K562 (cell line): ENCODE measurements at regions not wholly inside any gene's neighbourhood (a gene's known extent, or its start where the extent isn't known, plus 50 kb on each side); places are given as distances from the start of the nearest gene placed in this dataset.
A peak's percentile ranks its signal among the peaks of the same experiment; 100 is the strongest.

Experiments
- ATAC-seq: fragments of 200-7000 bp; cut with Tn5 transposase; 3 replicates; pipeline ENCODE4 v1.9.1; 2020; ENCODE audit warnings: moderate library complexity
- BruUV-seq: library from RNA; stranded (reverse); fragments of 400-500 nt; replicated peaks from 2 replicates; lab custom pipeline; 2021; lab: Mats Ljungman, UMichigan
- CTCF ChIA-PET: fragments of 300-600 bp; formaldehyde crosslinking; extraction: SDS; loops from one replicate; lab custom pipeline; 2021; ENCODE audit warnings: low intra/inter-chr PET ratio; lab: Yijun Ruan, JAX
- POLR2A ChIA-PET: fragments of 300-600, 350-650 bp; sonication (Branson Sonifier 250); formaldehyde crosslinking; extraction: SDS; loops from one replicate; lab custom pipeline; 2021; ENCODE audit warnings: antibody characterized with exemption, inconsistent platforms; lab: Yijun Ruan, JAX
- DNase-seq, 4 experiments: peaks; one replicate each; pipeline versions ENCODE4 v3.0.0 to v3.0.0-alpha.2; 2011 to 2018; ENCODE audit warnings: low spot score in 3 of 4, mixed read lengths in 3 of 4; ENCODE audit errors: extremely low read depth in 1 of 4
- FAIRE-seq: peaks from 2 replicates; lab custom pipeline; 2011; peaks lifted over from hg19 to GRCh38; lab: Jason Lieb, UNC
- H2AFZ ChIP-seq: 2 replicates; pipeline ENCODE4 v1.6.0; 2011; ENCODE audit warnings: low read depth, low read length, control low read depth, inconsistent platforms
- H3K27ac ChIP-seq: fragments of 200-600 bp; 3 replicates; pipeline ENCODE4 v1.8.0; 2011; ENCODE audit warnings: low read depth, mild to moderate bottlenecking, control low read depth, inconsistent platforms, low read length, moderate library complexity, mixed read lengths; ENCODE audit errors: extremely low read depth
- H3K27me3 ChIP-seq, 2 experiments: fragments of 300-600 bp in 1 of 2; 2 replicates in 1 of 2; 3 replicates in 1 of 2; pipeline versions ENCODE4 v1.6.0 to v1.8.0; 2011; ENCODE audit warnings: inconsistent platforms in 2 of 2, low read length in 2 of 2, mild to moderate bottlenecking in 1 of 2, mixed read lengths in 1 of 2, moderate library complexity in 1 of 2; ENCODE audit not compliant: control insufficient read depth in 2 of 2, insufficient read depth in 2 of 2
- H3K36me3 ChIP-seq: fragments of 300-600 bp; 3 replicates; pipeline ENCODE4 v1.8.0; 2011; ENCODE audit warnings: mild to moderate bottlenecking, low read length, inconsistent platforms; ENCODE audit not compliant: control insufficient read depth, insufficient read depth
- H3K4me1 ChIP-seq, 2 experiments: fragments of 200-600 bp in 1 of 2; replicated peaks in 1 of 2; 2 replicates in 1 of 2; 3 replicates in 1 of 2; pipeline versions ENCODE4 v1.5.1 to v1.8.0; 2011; ENCODE audit warnings: inconsistent platforms in 2 of 2, low read length in 2 of 2, mild to moderate bottlenecking in 1 of 2, mixed read lengths in 1 of 2, moderate library complexity in 1 of 2; ENCODE audit not compliant: control insufficient read depth in 2 of 2, insufficient read depth in 2 of 2
- H3K4me2 ChIP-seq: 2 replicates; pipeline ENCODE4 v1.6.1; 2011; ENCODE audit warnings: low read length, control low read depth, inconsistent platforms, mixed read lengths; ENCODE audit not compliant: insufficient read depth
- H3K4me3 ChIP-seq: fragments of 200-600 bp; sonication (generic), shearing (Covaris generic); 2 replicates; pipeline ENCODE4 v1.5.1; 2016; ENCODE audit warnings: control low read depth, inconsistent platforms
- H3K79me2 ChIP-seq: fragments of 200-600 bp; 3 replicates; pipeline ENCODE4 v1.8.0; 2011; ENCODE audit warnings: low read length, inconsistent platforms; ENCODE audit not compliant: control insufficient read depth, insufficient read depth
- H3K9ac ChIP-seq, 2 experiments: 2 replicates each; pipeline versions ENCODE4 v1.6.0 to v1.6.1; 2011; ENCODE audit warnings: low read depth in 2 of 2, low read length in 2 of 2, control low read depth in 1 of 2, inconsistent platforms in 1 of 2, mild to moderate bottlenecking in 1 of 2, mixed read lengths in 1 of 2; ENCODE audit not compliant: insufficient read depth in 1 of 2
- H3K9me1 ChIP-seq: one replicate; pipeline ENCODE4 v1.6.0; 2011; ENCODE audit warnings: inconsistent platforms, mild to moderate bottlenecking, low read length, moderate library complexity; ENCODE audit not compliant: control insufficient read depth, insufficient read depth
- H3K9me3 ChIP-seq: replicated peaks from 2 replicates; pipeline ENCODE4 v1.5.1; 2011; ENCODE audit warnings: low read depth, low read length, inconsistent platforms; ENCODE audit not compliant: control insufficient read depth, insufficient read depth
- H4K20me1 ChIP-seq: replicated peaks from 2 replicates; pipeline ENCODE4 v1.6.1; 2011; ENCODE audit warnings: low read length, inconsistent platforms, mixed read lengths; ENCODE audit not compliant: control insufficient read depth, insufficient read depth
- ATF3 ChIP-seq, 2 experiments: fragments of 450-650 bp in 1 of 2; sonication (generic) in 1 of 2; formaldehyde crosslinking in 1 of 2; IDR thresholded peaks in 1 of 2; conservative IDR thresholded peaks in 1 of 2; 2 replicates each; pipeline versions ENCODE4 v1.6.1 to v1.8.1; 2016 to 2023; ENCODE audit warnings: mild to moderate bottlenecking in 2 of 2, moderate library complexity in 2 of 2, inconsistent platforms in 1 of 2, missing genetic modification reagents in 1 of 2
- BHLHE40 ChIP-seq: IDR thresholded peaks from 2 replicates; pipeline ENCODE4 v1.6.1; 2011; ENCODE audit warnings: low read length, improper control_type of control experiment
- CBFA2T3 ChIP-seq: fragments of 450-650 bp; IDR thresholded peaks from 2 replicates; pipeline ENCODE4 v1.6.1; 2017
- CEBPB ChIP-seq: fragments of 450-650 bp; IDR thresholded peaks from 2 replicates; pipeline ENCODE4 v1.6.1; 2016; ENCODE audit warnings: missing genetic modification characterization, missing compliant biosample characterization
- FOSL1 ChIP-seq: fragments of 200-800 bp; sonication (Bioruptor generic); conservative IDR thresholded peaks from 2 replicates; pipeline ENCODE4 v1.6.1; 2016; ENCODE audit warnings: missing genetic modification characterization, missing compliant biosample characterization
- GATAD2B ChIP-seq: fragments of 450-650 bp; IDR thresholded peaks from 2 replicates; pipeline ENCODE4 v1.6.1; 2017; ENCODE audit warnings: mild to moderate bottlenecking, borderline replicate concordance
- ZNF140 ChIP-seq: fragments of 250-450 bp; sonication (Bioruptor Pico); IDR thresholded peaks from 2 replicates; pipeline ENCODE4 v1.8.0; 2021; ENCODE audit warnings: moderate library complexity, mild to moderate bottlenecking, inconsistent platforms
- WGBS: fragments of 100-300 bp; shearing (Covaris generic); methylation state at CpG from one replicate; pipeline ENCODE4 v1.1.6; 2016; ENCODE audit warnings: low coverage, mixed read lengths; ENCODE audit not compliant: insufficient coverage; ENCODE audit errors: missing lambda C conversion rate; 5-methylcytosine and 5-hydroxymethylcytosine counted together
- in situ Hi-C: fragments of 300-500 bp; cut with MboI; formaldehyde crosslinking; loops from 4 replicates; pipeline ENCODE4 v1.15.0; 2018; ENCODE audit warnings: inconsistent platforms, mixed read lengths
- intact Hi-C: fragments of 100-400 bp; cut with micrococcal nuclease; formaldehyde crosslinking; loops from 2 replicates; pipeline ENCODE4 v1.14.2; 2022

- Histone ChIP-seq H3K4me2 (no peak overlapping the region), H3K9me1 (no peaks in the 10 kb centered on the region), H3K4me1 (peaks cover 0 to 3% of the 10 kb centered on the region in 2 experiments; a peak in 1 of 5 replicates), H3K27ac (no peak overlapping the region), H3K36me3 (no peaks in the 10 kb centered on the region), H3K79me2 (no peaks in the 10 kb centered on the region), H3K9me3 (no peaks in the 10 kb centered on the region), H4K20me1 (0 out of 2 replicates have a peak, but pooled peaks cover 4% of the 10 kb centered on the region), H3K27me3 (peaks cover 2 to 70% of the 10 kb centered on the region in 2 experiments; a peak in 3 of 5 replicates), H2AFZ (no peak overlapping the region), H3K4me3 (no peak overlapping the region), H3K9ac (no peak overlapping the region)
- WGBS = 9% methylated on average over 11 of the region's 15 CpGs
- no peak for FAIRE-seq
- BruUV-seq = no TSS peak
- in situ Hi-C loops = no loop called here
- no peak for TF ChIP-seq GATAD2B
- TF ChIP-seq CBFA2T3 = 0 out of 2 replicates have a peak, but pooled peaks have one; percentile 10
- peak; percentile 29; the same call in 1 of the 2 replicates for TF ChIP-seq FOSL1 (tag)
- TF ChIP-seq CEBPB (tag) = no peak
- TF ChIP-seq ZNF140 (CRISPR knock-in tag) = no peak
- TF ChIP-seq BHLHE40 = peak; percentile 49
- TF ChIP-seq ATF3 (IDR thresholded peaks at IDR 0.05) = 0 out of 2 replicates have a peak, but pooled peaks have one; percentile 41
- TF ChIP-seq ATF3 (CRISPR knock-in tag; conservative IDR thresholded peaks at IDR 0.05) = no peak
- CTCF ChIA-PET = no interaction called here
- ATAC-seq = no peak
- intact Hi-C loops = no loop called here
- DNase-seq = no peak
- POLR2A ChIA-PET = no interaction called here
Observed at GRCh38 chr2:19801367-19802080, 100.3 kb downstream of the TTC32 start.
